ENCODE measurements at regions not wholly inside any gene's neighbourhood (a gene's known extent, or its start where the extent isn't known, plus 50 kb on each side); places are given as distances from the start of the nearest gene placed in this dataset.

DNA sequence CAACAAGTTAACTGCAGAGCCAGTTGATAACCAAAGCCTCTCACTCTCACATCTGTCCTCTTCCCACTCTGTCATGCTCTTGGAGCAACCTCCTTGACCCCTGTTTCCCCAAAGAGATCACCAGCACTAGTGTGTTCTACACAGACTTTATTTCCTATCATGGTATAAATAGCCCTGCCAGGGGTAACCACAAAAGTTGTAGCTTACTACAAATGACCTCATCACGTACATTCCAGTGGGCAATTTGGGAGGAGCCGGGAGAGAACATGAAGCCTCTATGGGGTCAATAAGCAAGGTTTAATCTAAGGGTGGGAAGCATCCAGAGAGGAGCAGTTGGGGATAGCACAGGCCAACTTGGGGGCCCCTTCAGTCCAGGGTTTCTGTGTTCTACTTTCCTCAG is 186.5 kb downstream of the KCNA5 start:
- no peak for DNase-seq (ENCODE audit: low read depth in 2 of 2)

DNA sequence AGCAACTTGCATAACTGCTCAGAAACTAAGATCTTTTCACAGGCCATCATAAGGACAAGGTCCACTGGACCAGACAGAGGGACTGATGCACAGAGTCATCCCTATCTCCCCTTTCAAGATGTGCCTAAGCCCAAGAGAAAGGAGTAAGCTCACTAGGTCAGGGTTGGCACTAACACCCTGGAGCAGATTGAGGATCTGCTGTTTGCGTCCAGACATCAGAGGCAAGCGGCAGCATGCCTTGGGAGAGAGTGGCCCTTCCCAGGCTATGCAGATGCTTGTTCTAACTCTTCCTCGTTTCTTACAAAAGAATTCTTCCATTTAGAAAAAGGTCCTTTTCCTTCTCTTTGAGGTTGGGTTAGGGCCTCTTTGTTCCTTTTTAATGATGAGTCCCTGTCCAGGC is 187.2 kb downstream of the KCNA5 start:
- DNase-seq (ENCODE audit: low read depth in 2 of 2): no peak

DNA sequence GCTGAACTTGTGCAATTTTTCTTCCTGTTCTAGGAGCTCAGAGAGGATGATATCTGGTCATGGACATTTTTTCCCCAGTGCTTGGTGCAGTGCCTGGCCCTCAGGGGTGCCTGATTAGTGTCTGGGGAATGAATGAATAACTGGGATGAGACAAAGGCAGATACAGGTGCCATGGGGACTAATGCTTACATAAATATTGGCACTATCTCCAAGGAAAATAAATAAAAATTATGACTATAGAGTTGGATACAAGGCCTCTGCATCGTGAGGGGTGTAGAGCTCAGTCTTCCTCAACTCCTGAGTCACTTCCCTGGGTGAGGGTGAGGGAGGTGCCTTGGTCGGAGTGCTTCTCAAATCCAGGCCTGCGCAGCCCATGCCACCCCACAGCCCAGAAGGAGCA is 188.6 kb downstream of the KCNA5 start:
- no peak for DNase-seq (ENCODE audit: low read depth in 2 of 2)

DNA sequence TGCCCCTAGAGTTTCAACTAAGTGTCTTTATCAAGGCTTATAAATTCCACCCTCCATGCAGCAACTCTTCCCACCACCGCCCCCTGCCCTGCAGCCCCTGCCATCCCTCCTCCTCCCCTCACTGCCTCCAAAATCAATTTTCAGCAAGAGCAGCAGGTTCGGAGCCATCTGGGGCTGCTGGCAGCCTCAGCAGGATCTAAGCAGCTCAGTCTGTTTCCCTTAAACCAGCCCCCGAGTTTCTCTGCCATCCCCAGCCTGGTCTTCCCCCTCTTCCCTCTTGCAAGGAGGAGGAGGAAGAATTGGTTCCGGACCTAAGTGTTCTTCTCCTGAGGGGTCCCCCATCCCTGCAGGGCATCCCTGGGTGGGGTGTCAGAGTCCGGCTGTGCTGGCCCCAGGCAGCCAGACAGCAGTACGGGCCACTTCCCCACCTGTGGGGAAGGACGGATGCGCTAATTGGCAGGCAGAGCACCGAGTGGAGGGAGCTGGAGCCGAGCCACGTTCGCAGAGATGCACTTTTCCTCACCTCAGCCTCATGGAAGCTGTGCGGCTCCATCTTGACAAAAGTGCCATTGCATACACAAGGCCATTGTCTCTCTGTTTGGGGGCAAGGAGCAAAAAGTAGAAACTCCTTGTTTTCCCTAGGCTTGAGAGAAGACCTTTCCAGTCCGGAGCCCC is 189.3 kb downstream of the KCNA5 start:
- DNase-seq (ENCODE audit: low read depth in 2 of 2): no peak

DNA sequence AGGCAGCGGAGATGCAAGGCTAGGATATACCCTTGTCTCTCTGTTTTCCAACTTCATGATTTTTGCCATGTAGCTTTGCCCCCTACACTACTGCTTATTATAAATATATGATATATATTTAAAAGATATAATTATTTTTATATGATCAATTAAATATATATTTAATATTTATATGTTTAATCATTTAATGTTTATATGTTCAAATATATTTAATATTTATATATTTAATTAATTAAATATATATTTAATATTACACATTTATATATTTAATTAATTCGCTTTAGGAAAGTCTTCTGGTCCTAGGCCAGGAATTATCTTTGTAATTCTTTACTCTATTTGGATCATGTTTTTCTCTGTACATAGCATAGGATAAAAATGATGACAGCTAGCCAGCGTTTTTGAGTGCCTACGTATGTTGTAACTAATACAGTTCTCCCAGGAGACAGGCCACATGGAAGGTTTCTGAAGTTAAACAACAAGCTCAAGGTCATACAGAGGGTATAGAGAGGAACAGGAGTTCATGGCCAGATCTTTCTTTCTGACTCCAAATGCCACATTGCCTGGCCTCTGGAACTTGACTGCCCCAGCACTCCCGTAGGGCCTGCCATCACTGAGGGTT is 192.5 kb downstream of the KCNA5 start:
- no peak for DNase-seq (ENCODE audit: low read depth in 2 of 2)

DNA sequence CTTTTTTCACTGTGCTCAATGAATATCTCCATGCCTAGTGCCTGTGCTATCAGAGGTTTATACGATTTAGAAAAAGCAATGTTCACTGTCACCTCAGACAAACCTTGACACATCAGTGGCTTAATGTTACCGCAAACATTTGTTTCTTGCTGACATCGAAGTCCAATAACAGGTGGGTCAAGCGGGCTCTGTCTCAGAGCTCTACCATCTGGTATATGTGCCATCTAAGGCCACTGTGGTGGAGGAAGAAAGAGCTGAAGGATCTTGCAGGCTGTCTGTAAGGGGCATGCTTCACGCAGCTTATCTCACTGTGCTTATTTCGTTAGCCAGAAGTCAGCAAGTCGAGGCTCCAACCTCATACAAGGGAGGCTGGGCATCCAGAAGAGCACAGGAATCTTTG is 189.5 kb upstream of the NTF3 start:
- no peak for DNase-seq (ENCODE audit: low read depth in 2 of 2)

DNA sequence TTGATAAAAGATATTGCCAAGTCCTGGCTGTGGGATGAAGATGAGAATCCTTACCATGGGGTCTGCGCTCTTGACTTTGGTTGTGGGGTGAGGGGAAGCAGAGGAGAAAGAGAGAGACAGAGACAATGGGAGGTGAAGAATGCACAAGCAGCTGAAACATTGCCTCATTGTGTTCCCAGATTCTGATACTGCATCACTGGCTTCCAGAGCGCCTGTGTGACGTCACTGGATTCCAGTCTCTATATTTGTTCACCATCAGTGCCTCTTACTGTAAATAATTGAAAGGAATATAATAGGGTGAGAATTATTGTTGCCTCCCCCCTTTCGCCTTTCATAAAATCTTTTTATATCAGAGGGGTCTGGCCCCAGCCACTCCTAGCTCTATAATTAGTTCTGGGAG is 188.9 kb upstream of the NTF3 start:
- no peak for DNase-seq (ENCODE audit: low read depth in 2 of 2)

DNA sequence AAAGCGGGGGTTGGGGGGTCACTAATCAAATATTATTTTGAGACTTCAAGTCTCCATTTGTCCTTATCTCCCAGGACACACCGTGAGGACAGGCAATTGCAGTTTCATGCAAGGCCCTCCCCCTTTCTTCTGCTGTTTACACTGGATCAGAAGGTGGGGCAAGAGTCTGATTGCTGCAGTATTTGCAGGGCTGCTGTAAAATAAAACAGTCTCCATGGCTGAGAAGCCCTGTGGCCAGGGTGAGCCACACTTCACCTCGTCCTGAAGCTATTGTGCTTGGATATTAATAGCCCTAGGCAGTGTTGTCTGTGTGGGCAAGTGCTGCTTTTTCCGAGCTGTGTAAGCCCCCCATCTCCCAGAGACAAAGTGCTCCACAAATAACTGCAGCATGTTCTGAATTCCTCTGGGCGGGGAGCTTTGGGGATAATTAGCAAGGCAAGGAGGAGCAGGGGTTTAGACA is 187.4 kb upstream of the NTF3 start:
- no peak for DNase-seq (ENCODE audit: low read depth in 2 of 2)

DNA sequence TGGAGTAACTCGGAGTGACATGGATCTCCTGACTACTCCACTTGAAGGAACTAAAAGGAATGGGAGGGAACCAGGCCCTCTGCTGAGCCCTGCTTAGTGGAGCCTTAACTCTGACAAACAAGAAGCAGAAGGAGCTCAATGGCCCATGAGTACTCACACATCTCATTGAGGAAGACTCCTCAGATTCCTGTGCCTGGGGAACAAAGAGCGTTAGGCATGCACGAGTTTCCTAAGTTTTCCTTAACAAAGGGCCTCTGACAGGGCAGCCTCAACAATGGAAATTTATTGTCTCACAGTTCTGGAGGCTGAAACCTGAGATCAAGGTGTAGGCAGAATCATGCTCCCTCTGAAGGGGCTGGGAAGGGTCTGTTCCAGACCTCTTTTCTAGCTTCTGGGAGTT is 185.7 kb upstream of the NTF3 start:
- no peak for DNase-seq (ENCODE audit: low read depth in 2 of 2)

DNA sequence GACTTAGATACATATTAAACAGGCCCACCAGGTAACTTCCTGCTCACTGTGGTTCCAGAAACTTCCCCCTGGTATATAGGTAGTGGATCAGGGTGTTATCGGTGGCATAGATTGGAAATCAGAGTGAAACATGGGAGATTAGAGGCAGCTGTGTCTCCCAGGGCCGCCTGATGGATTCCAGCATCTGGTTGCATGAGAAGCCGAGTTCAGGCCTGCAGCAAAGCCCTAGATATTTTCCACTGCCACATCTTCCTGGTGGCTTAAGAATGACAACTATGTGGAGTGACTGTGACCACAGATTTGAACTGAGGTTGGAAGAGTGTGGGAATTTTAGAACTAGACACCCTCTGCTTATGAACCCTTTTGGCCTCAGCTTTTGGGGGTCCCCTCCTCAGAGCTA is 184.8 kb upstream of the NTF3 start:
- DNase-seq (ENCODE audit: low read depth in 2 of 2): no peak

DNA sequence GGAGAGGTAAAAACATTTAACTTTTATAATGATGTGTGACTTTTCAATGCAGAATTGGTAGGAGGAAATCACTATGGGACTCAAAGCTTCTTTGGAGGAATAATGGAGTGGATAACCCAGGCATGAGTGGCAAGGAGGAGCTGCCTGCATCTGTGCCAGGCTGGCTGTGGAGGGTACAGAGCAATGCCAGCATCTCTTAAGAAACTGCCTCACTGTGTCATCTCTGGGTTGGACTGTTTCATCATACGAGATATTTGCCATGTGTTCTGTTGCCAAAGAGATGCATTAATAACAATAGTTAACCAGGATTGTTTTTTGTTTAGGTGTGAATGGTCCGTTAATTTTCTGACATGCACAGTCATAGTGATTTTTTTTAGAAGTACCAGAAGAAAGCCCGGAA is 183.7 kb upstream of the NTF3 start:
- DNase-seq (ENCODE audit: low read depth in 2 of 2): no peak

DNA sequence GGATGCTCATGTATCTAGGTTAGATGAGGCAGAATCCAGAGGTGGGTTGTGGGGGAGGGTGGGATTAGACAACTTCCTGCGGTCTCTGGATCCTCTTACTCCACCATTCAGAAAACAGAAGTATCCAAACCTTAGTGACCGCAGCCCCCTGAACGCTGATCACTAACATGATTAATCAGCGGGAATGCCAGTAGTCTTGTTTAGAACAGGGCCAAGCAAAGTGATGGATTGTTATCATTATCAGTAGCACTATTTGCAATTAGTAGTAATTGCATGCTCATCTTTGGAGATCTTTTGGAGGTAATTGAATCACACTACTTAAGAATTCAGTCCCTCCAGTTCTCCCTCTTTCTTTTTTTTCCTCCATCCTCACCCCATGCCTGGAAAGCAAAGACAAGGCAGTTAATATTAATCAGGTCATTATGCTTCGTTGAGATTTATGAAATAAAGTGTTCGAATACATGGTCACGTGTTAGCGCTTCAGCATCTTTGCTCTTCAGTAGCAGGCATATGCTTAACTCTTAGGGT is 182.8 kb upstream of the NTF3 start:
- DNase-seq (ENCODE audit: low read depth in 2 of 2): no peak

DNA sequence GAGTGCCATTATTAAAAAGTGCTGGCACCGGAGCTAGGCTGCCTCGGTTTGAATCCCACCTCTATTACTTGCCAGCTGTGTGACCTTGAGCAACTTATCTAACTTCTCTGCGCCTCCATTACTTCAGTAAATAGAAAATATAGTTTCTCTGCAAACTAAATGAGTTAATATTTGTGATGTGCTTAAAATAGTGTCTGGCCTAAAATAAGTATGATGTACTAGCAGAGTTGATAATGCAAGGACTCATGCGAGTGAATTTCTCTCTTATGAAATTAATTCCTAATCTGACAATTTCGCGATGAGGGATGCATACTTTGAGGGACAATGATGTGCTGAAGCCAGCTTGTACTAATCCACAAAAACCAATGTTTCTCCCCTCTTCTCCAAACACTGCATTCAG is 180.8 kb upstream of the NTF3 start:
- no peak for DNase-seq (ENCODE audit: low read depth in 2 of 2)

DNA sequence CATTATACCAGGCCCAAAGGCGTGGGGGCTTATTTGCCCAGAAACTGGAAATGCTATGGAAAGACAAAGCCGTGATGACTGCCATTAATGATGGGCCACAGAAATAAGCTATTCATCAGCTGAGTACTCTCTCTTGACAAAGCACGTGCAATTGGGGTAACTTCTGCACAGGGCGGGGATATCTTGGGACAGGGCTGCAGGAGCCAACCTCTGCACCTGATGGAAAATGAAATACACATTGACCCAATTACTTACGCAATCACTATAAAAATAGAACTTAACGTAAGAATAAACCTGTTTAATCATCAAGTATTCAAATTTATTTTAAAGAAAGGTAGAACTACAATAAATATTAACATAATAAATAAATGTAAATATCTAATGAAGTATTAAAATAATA is 180.1 kb upstream of the NTF3 start:
- no peak for DNase-seq (ENCODE audit: low read depth in 2 of 2)

DNA sequence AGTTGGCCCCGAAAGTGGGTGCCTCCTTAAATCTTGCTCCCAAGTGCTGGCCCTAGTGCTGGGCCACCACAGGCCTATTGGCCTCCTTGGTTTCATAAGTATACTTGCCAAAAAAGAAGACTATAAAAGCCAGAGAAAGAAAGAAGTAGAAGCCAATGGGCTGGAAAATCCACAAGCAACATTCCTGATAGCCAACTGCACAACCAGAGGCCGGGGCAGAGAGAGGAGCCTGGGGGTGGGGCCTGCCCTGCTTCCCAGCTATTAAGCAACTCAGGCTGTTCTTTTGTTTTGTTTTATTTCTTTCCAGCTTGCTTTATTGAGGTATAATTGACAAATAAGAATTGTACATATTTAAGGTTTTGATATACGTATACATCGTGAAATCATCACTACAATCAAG is 177.2 kb upstream of the NTF3 start:
- DNase-seq (ENCODE audit: low read depth in 2 of 2): no peak

DNA sequence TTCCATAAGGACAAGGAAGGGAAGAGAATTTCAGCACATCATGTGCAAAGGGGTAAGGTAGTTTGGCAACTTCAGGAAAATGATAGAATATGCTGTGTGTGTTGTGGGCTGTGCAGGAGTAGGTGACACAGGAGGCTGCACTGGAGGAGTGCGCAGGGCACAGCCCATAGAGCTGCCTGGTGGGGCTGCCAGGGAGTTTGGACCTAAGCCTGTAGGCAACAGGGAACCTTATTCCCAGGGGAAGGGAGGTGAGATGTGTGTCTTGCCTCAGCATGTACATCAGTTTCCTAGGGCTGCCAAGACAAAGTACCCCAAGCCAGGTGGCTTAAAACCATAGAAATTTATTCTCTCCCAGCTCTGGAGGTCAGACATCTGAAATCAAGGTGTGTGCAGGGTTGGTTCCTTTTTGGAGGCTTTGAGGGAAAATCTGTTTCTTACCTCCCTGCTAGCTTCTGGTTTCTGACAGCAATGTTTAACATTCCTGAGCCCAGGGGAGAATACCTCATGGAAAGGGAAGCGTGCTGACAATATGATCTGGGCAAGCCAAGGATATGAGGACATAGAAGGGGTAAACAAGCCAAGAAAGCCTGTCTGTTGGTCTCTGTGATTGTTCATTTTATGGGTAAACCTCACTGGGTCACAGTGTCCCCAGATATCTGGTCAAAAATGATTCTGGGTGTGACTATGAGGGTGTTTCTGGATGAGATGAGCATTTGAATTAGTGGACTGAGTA is 174.0 kb upstream of the NTF3 start:
- no peak for DNase-seq (ENCODE audit: low read depth in 2 of 2)

DNA sequence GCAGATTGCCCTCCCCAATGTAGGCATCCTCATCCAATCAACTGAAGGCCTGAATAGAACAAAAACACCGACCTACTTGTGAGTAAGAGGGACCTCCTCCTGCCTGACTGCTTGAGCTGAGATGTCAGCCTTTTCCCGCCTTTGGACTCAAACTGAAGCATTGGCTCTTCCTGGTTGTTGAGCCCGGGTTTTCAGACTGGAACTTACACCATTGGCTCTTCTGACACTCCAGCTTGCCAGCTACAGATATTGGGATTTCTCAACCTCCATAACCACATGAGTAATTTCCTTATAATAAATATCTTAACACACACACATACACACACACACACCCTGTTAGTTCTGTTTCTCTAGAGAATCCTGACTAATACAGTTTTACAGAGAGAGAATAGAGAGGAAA is 173.4 kb upstream of the NTF3 start:
- no peak for DNase-seq (ENCODE audit: low read depth in 2 of 2)

DNA sequence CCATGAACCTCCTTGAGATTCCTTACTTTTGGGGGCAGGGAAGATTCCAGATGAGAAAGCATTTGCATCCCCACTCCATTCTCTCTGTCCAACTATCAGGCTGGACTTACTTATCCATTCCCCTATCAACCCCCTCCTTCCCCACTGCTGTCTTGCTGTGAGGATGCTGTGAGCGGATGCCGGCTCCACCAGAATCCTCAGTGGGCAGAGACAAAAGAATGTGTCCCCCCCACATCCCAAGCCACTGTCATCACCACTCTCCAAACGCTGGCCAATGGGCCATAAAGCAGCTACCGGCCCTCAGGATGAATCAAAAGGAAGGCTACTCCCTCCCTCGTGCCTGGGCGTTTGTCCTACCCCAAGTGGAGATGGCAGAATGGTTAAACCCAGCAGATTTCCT is 173.0 kb upstream of the NTF3 start:
- DNase-seq (ENCODE audit: low read depth in 2 of 2): no peak

DNA sequence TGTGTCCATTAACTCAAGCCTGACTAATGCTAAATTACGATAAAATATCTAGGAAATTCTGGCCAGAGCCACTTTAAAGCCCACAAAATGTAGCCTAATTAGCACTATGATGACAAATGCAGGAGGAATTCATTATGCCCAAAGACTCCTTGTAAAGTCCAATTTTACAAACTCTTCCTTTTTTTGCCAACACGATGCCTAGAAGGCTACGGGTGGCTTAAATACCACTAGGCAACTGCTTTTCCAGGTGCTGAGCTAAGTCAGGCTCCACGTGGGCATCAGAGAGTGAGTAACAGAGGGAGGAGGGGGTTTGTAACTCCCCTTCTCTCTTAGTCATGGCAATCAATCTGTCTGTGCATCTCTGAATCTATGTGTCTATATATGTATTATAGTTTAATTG is 172.4 kb upstream of the NTF3 start:
- no peak for DNase-seq (ENCODE audit: low read depth in 2 of 2)

DNA sequence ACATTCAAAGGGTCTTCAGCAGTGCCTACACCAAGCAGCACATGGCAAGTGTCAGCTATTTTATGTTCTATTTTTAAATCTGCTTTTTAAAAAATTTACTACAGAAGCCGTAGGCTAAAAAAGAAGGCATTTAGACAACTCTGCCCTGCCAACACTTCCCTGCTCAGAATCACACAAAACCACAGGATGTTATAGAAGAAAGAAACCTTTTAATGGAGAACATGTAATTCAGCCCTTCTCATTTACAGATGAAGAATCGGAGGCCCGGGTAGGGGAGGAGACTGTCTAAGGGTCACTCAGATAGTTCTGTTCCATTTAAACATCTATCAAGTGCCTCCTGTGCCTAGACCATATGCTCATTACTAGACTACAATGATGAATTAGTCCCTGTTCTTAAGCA is 171.8 kb upstream of the NTF3 start:
- no peak for DNase-seq (ENCODE audit: low read depth in 2 of 2)

DNA sequence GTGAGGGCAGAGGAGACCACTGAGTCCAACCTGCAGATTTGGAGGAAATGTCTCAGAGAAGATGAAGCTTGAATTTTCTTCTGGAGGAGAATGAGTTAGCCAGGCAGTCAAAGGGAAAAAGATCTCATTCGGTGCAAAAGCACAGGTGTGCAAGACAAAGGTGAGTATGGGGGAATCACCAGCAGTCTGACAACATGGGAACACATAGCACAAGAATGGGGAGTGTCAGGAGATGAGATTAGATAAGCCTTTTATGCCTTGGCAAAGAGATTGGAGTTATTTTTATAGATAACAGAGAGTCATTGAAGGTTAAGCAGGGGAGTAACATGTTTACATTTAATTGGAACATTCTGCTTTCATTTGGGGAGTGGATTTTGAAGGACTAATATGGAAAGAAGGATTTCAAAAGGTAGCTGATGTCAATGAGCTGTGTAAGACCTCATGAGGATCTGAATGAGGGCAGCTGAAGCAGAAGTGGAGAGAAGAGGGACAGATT is 171.3 kb upstream of the NTF3 start:
- DNase-seq (ENCODE audit: low read depth in 2 of 2): no peak

DNA sequence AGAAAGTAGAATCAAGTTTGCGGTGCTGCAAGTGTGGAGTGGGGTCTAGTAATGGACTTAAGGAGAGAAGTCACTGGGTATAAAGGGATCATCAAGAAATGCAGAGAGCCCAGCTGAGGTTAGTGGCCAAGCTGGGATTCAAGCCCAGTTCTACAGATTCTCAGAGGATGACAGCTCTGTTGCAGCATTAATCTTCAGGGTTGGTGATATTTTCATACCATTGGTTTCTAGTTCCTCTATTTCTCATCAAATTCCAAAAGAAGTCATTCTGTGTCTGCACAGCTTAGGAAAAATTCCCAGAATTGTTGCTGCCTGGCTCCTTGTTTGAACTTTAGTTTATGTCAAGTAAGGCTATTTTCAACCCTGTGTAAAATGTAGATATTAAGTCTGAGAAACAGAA is 169.5 kb upstream of the NTF3 start:
- no peak for DNase-seq (ENCODE audit: low read depth in 2 of 2)

DNA sequence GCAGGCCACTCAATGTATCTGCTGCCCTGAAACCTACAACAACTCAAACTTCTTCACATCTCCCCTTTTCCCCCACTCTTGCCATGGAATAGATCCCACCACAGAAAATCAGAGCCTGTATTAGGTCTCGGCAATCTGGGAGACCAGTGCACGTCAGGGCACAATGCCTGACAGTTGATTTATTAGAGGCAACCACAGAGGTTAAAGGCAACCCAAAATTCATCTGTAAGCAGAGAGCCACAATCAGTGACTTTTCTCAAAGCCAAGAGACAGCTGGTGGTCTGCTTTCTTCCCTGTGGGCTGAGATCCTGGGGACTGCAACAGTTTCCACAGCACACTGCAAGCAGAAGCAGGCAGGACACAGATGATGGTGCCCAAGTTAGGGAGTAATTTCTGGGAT is 169.0 kb upstream of the NTF3 start:
- no peak for DNase-seq (ENCODE audit: low read depth in 2 of 2)
